PC-3 (cell line): ENCODE measurements at regions not wholly inside any gene's neighbourhood (a gene's known extent, or its start where the extent isn't known, plus 50 kb on each side); places are given as distances from the start of the nearest gene placed in this dataset.
A peak's percentile ranks its signal among the peaks of the same experiment; 100 is the strongest.

ENCODE experiments used
- ATAC-seq: fragments of 200-7000 bp; cut with Tn5 transposase; 2 replicates; pipeline ENCODE4 v1.9.1; 2020; ENCODE audit warnings: mild to moderate bottlenecking, moderate library complexity
- BruUV-seq: library from RNA; stranded (reverse); fragments of 400-500 nt; replicated peaks from 2 replicates; lab custom pipeline; 2021; lab: Mats Ljungman, UMichigan
- CTCF ChIA-PET: fragments of 300-600 bp; sonication (Branson Sonifier 250); formaldehyde crosslinking; loops from one replicate; lab custom pipeline; 2022; ENCODE audit warnings: antibody characterized with exemption; lab: Charles Lee
- POLR2A ChIA-PET: fragments of 300-600 bp; sonication (Branson Sonifier 250); formaldehyde crosslinking; loops from one replicate; lab custom pipeline; 2022; ENCODE audit warnings: antibody characterized with exemption; ENCODE audit not compliant: unreplicated experiment; lab: Charles Lee
- DNase-seq: peaks from one replicate; pipeline ENCODE4 v3.0.0-alpha.2; 2015
- H2AFZ ChIP-seq: fragments of 300-600 bp; sonication (generic); 2 replicates; pipeline ENCODE4 v1.6.0; 2016; ENCODE audit warnings: antibody characterized with exemption, low read length
- H3F3A ChIP-seq: fragments of 300-600 bp; sonication (generic); one replicate; pipeline ENCODE4 v1.6.0; 2017; ENCODE audit warnings: antibody characterized with exemption, low read length, control low read depth, mild to moderate bottlenecking; ENCODE audit not compliant: unreplicated experiment
- H3K27ac ChIP-seq: fragments of 300-600 bp; sonication (generic); 2 replicates; pipeline ENCODE4 v1.5.1; 2016; ENCODE audit warnings: mild to moderate bottlenecking, low read length
- H3K27me3 ChIP-seq: fragments of 300-600 bp; sonication (generic); 2 replicates; pipeline ENCODE4 v1.6.1; 2016; ENCODE audit warnings: low read length, mixed read lengths
- H3K36me3 ChIP-seq: fragments of 300-600 bp; sonication (generic); 2 replicates; pipeline ENCODE4 v1.6.1; 2016; ENCODE audit warnings: low read depth, mixed run types, low read length, mixed read lengths
- H3K4me1 ChIP-seq: fragments of 300-600 bp; sonication (generic); 2 replicates; pipeline ENCODE4 v1.5.1; 2016; ENCODE audit warnings: low read length; ENCODE audit not compliant: insufficient read depth
- H3K4me2 ChIP-seq: fragments of 300-600 bp; sonication (generic); 2 replicates; pipeline ENCODE4 v1.6.0; 2016; ENCODE audit warnings: low read length
- H3K4me3 ChIP-seq: fragments of 300-600 bp; sonication (generic); 2 replicates; pipeline ENCODE4 v1.5.1; 2016; ENCODE audit warnings: mild to moderate bottlenecking, low read length, mixed read lengths
- H3K79me2 ChIP-seq: fragments of 300-600 bp; sonication (generic); 2 replicates; pipeline ENCODE4 v1.6.1; 2017; ENCODE audit warnings: low read length, mixed read lengths
- H3K9ac ChIP-seq: fragments of 300-600 bp; sonication (generic); 2 replicates; pipeline ENCODE4 v1.6.0; 2016; ENCODE audit warnings: mild to moderate bottlenecking, low read length
- H3K9me2 ChIP-seq: fragments of 300-600 bp; sonication (generic); replicated peaks from 2 replicates; pipeline ENCODE4 v1.6.1; 2016; ENCODE audit warnings: mixed run types, low read length, mixed read lengths
- H3K9me3 ChIP-seq: fragments of 300-600 bp; sonication (generic); 2 replicates; pipeline ENCODE4 v1.6.1; 2016; ENCODE audit warnings: low read length, mixed read lengths
- H4K20me1 ChIP-seq: fragments of 300-600 bp; sonication (generic); 2 replicates; pipeline ENCODE4 v1.6.1; 2016; ENCODE audit warnings: low read length, mixed read lengths
- EZH2 ChIP-seq: fragments of 300-600 bp; sonication (generic); IDR thresholded peaks from one replicate; pipeline ENCODE4 v1.6.1; 2017; ENCODE audit warnings: antibody characterized with exemption, mild to moderate bottlenecking, low read length; ENCODE audit not compliant: unreplicated experiment
- EZH2phosphoT487 ChIP-seq: fragments of 300-600 bp; sonication (generic); IDR thresholded peaks from 2 replicates; pipeline ENCODE4 v1.6.1; 2018; ENCODE audit warnings: mild to moderate bottlenecking, antibody characterized with exemption, low read length, borderline replicate concordance
- intact Hi-C: fragments of 100-400 bp; cut with micrococcal nuclease; formaldehyde crosslinking; loops from 2 replicates; pipeline ENCODE4 v1.9.0; 2023
- TF ChIP-seq, protein P1 (sequence below): fragments of 300-600 bp; sonication (generic); conservative IDR thresholded peaks from 2 replicates; pipeline ENCODE4 v1.5.1; 2017; ENCODE audit warnings: antibody characterized with exemption, low read depth, mild to moderate bottlenecking, low read length

DNA sequence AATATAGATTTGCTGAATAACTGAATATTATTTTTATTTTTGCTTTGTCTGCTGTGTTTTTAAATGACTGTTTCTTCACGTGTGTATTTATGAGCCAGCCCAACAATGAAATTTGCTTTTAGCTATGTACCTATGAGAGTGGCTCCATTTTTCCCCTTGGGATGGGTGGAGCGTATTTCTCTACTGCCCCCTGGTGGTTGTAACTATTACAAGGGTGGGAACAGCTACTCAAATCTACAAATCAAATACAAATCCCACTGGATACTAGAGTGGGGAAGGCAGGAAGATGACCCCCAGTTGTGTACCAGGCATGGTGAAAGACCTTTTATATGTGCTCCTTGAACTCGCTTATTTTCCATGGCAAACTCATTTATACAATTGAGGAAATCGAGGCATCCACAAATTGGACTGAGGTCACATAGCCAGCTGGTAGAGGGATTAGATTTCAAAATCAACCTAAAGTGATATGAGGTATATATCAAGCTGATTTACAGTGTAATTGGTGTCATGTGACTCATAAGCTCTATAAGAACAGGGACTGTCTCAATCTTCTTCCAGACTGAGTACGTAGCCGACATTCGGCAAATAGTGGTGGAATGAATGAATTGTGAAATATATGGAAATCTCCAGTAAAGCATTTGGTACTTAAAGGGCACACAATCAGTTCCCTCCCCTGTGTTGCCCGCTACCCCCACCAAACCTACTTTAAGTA is 69.5 kb upstream of the VEPH1 start:
- H3K4me3 ChIP-seq, result no peak overlapping the region
- no peaks in the 10 kb centered on the region for H3K27me3 ChIP-seq
- no peaks in the 10 kb centered on the region for H3K9me3 ChIP-seq
- no TSS peak for BruUV-seq
- H2AFZ ChIP-seq, result no peak overlapping the region
- DNase-seq (peak; percentile 81), ATAC-seq (peak; percentile 66)
- intact Hi-C loops, result loop anchor here (1.0 kb wide), 2 partner anchors 40 to 368 kb away; no protein-coding TSS in a partner anchor
- H3K9ac ChIP-seq, result no peak overlapping the region
- no peak overlapping the region for H3K4me2 ChIP-seq
- H3K4me1 ChIP-seq, result peaks cover 15% of the 10 kb centered on the region
- no peaks in the 10 kb centered on the region for H3K79me2 ChIP-seq
- no peaks in the 10 kb centered on the region for H3F3A ChIP-seq
- 0 out of 2 replicates have a peak, but pooled peaks cover 2% of the 10 kb centered on the region for H3K9me2 ChIP-seq
- ChIA-PET CTCF (interaction anchor here (0.6 to 2.9 kb wide), 7 partner anchors 27 to 1123 kb away, joined by 3 to 83 read pairs (median 3); no protein-coding TSS in a partner anchor), POLR2A (interaction anchor here (1.0 kb wide), 1 partner anchor 41 kb away, joined by 9 read pairs; no protein-coding TSS in a partner anchor)
- no peaks in the 10 kb centered on the region for H4K20me1 ChIP-seq
- TF ChIP-seq EZH2phosphoT487 (no peak), EZH2 (no peak)
- TF ChIP-seq, protein P1, sequence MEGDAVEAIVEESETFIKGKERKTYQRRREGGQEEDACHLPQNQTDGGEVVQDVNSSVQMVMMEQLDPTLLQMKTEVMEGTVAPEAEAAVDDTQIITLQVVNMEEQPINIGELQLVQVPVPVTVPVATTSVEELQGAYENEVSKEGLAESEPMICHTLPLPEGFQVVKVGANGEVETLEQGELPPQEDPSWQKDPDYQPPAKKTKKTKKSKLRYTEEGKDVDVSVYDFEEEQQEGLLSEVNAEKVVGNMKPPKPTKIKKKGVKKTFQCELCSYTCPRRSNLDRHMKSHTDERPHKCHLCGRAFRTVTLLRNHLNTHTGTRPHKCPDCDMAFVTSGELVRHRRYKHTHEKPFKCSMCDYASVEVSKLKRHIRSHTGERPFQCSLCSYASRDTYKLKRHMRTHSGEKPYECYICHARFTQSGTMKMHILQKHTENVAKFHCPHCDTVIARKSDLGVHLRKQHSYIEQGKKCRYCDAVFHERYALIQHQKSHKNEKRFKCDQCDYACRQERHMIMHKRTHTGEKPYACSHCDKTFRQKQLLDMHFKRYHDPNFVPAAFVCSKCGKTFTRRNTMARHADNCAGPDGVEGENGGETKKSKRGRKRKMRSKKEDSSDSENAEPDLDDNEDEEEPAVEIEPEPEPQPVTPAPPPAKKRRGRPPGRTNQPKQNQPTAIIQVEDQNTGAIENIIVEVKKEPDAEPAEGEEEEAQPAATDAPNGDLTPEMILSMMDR, result peak; percentile 95
- H3K36me3 ChIP-seq, result no peaks in the 10 kb centered on the region
- H3K27ac ChIP-seq, result no peak overlapping the region

DNA sequence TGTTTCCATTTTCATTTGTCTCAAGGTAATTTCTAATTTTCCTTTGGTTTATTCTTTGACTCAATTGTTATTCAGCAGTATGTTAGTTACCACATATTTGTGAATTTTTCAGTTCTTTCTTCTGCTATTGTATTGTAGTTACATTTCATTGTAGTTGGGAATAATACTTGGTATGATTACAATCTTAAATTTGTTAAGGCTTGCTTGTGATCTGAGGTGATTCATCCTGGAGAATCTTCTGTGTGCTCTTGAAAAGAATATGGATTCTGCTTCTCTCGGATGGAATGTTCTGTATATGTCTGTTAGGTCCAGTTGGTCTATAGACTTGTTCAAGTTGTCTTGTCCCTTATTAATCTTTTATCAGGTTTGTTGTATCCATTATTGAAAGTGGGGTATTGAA is 63.4 kb upstream of the VEPH1 start:
- POLR2A ChIA-PET, result no interaction called here

More for the DNA sequence above, 63.4 kb upstream of the VEPH1 start:
- Histone ChIP-seq H3K4me3 (no peak overlapping the region), H3K36me3 (no peaks in the 10 kb centered on the region), H3K9me2 (no peaks in the 10 kb centered on the region), H3K27ac (no peak overlapping the region), H2AFZ (no peak overlapping the region), H3K79me2 (no peaks in the 10 kb centered on the region), H4K20me1 (no peaks in the 10 kb centered on the region), H3F3A (no peaks in the 10 kb centered on the region), H3K9ac (no peak overlapping the region), H3K9me3 (no peaks in the 10 kb centered on the region), H3K27me3 (no peaks in the 10 kb centered on the region), H3K4me1 (no peaks in the 10 kb centered on the region), H3K4me2 (no peak overlapping the region)
- intact Hi-C loops, result no loop called here
- BruUV-seq, result no TSS peak
- no peak for ATAC-seq
- no peak for DNase-seq
- CTCF ChIA-PET, result no interaction called here
- TF ChIP-seq EZH2 (no peak), EZH2phosphoT487 (no peak)
- TF ChIP-seq, protein P1, result no peak
